ENCODE measurements at regions not wholly inside any gene's neighbourhood (a gene's known extent, or its start where the extent isn't known, plus 50 kb on each side); places are given as distances from the start of the nearest gene placed in this dataset.

- no peak for DNase-seq (ENCODE audit: low spot score)
These were observed 527.6 kb downstream of the MAFB start for GRCh38 chr20:40161391-40161790.

- DNase-seq (ENCODE audit: low spot score): peak; percentile 3
These were observed 528.9 kb downstream of the MAFB start for GRCh38 chr20:40160097-40160550.

DNA sequence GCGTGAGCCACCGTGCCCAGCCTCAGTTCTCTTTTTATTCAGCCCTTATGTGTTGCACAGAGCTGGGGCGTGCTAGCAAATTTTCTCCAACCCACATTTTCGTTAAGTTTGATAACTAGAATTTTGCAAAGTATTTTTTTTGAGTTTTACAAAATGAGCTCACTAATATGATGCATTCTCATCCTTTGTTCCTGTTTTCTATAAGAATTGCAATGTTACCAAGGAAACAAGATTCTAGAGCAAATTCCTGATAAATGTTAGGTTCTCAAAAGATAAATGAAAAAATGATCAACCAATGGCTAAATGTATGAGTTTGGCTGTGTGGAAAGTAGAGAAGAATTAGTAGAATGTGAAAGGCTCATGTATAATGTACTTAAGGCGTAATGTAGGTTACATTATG is 529.8 kb downstream of the MAFB start:
- DNase-seq (ENCODE audit: low spot score): no peak

- DNase-seq (ENCODE audit: low spot score): no peak
These were observed 532.3 kb downstream of the MAFB start for GRCh38 chr20:40156600-40157317.

- DNase-seq (ENCODE audit: low spot score): no peak
These were observed 534.5 kb downstream of the MAFB start for GRCh38 chr20:40154514-40154913.

DNA sequence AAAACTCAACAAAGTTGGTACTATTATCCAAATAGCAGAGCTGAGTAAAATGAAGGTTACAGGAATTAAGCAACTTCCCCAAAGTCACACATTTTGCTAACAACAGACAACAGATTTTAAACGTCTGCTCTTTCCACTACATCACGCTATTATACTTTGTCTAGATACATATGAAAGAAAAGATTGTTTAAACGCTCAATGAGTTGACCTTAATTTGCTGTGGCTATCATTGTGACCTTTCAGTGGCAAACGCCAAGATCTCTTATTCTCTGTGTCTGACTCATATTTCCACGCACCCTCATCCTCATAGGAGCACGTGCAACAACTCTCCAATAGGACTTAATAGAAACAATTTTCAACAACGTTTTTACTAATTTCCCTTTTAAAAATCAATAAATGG is 540.1 kb downstream of the MAFB start:
- no peak for DNase-seq (ENCODE audit: low spot score)

DNA sequence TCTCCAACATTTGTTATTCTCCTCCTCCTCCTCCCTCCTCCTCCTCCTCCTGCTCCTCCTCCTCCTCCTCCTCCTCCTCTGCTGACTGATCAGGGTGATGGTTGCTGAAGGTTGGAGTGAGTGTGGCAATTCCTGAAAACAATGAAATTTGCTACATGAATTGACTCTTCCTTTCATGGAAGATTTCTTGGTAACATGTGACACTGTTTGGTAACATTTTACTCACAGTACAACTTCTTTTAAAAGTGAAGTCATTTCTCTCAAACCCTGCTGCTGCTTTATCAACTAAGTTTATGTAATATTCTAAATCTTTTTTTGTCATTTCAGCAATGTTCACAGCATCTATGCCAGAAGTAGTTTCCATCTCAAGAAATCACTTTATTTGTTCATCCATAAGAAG is 543.0 kb downstream of the MAFB start:
- no peak for DNase-seq (ENCODE audit: low spot score)

- DNase-seq (ENCODE audit: low spot score): no peak
These were observed 544.5 kb downstream of the MAFB start for GRCh38 chr20:40144581-40144980.

DNA sequence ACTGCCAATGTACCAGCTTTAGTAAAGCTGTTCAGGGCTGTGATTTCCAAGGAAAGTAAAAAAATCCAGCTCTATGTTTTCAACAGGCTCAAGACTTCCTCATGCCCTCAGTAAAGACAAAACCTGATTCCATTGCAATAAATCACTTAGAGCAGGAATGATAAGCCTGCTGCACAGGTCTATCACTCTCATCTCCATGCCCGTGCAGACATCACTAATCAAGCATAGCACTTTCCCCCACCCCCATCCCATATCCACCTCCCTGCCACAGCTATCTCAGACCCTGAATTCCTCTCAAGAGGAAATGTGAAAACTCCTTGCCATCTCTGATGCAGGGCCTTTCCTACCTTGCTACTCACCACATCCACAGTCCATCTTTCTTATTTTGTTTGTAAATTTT is 554.9 kb downstream of the MAFB start:
- DNase-seq (ENCODE audit: low spot score): no peak

DNA sequence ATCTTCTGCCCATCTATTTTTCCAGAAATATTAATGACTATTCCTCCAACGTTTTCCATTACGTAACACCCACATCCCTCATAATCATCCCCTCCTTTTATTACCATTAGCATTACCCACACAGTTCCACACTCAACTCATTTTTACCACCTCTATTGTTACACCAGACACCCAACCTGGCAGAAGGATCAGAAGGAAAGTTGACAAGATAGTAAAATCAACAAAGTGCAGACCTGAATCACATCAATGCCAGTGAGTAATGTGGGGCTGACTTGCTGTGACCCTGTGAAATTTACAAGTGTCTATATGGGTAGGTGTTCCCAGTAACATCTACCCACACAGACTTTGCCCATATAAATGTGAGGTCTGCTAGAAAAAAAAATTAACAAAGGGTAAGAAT is 568.2 kb downstream of the MAFB start:
- no peak for DNase-seq (ENCODE audit: low spot score)

DNA sequence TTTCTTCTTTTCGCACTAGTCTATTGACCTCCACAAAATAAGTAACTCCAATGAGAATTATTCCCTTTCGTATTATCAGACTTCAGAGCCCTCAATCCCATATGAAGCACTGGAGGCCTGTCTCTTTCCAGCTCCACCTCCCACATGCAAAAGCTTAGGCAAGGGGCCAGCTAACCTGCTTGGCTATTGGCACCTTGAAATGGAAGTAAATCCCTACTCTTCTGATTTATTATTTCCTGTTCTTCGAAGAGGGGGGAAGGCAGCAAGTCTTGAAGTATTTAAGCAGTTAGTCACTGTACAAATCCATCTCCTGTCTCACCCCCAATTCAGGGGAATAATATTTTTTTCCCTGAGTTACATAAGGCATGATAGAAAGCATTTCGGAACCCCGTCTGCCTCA is 577.8 kb downstream of the MAFB start:
- DNase-seq (ENCODE audit: low spot score): no peak

GRCh38 chr20:40110311-40110831 is 578.7 kb downstream of the MAFB start:
- no peak for DNase-seq (ENCODE audit: low spot score)

- DNase-seq (ENCODE audit: low spot score): no peak
These were observed 579.9 kb downstream of the MAFB start for GRCh38 chr20:40109136-40109535.

- no peak for DNase-seq (ENCODE audit: low spot score)
These were observed 580.7 kb downstream of the MAFB start for GRCh38 chr20:40108321-40108720.

GRCh38 chr20:40104959-40105358 is 584.1 kb downstream of the MAFB start:
- no peak for DNase-seq (ENCODE audit: low spot score)

DNA sequence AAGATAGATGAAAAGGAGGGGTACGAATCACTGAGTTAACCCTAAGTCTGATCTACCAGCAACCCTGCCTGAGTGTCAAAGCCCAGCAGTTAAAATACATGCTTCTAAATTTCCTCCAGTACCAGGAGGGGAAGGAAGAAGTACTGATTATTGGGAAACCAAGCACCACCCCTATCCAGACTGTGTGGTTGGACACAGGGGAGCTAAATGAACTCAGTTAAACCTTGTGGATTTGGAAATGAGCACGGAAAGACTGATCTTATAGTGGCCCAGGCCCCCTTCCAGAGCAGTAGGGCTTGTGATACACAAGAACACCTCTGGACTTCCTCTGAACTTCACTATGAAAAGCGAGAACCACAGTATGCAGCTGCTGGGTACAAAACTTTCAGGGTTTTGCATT is 585.6 kb downstream of the MAFB start:
- no peak for DNase-seq (ENCODE audit: low spot score)

- DNase-seq (ENCODE audit: low spot score): no peak
These were observed 587.5 kb downstream of the MAFB start for GRCh38 chr20:40101560-40101959.

DNA sequence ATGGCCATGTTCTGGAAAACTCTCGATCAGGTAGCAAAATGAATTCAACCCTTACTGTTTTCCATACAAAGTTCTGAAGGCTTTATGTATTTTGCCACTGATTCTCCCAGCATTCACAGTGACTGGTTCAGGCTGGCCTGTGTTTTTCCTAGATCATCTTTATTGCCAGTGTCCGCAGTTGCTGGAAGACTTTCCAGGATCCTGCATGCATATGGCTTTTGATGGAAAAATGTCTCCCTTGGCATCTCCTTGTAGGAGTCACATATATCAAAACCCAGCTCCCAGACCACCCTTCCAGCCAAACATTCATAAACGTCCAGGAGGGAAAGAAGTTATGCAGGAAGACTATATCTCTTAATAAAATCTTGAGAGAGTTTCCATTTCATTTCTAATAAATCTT is 588.8 kb downstream of the MAFB start:
- no peak for DNase-seq (ENCODE audit: low spot score)

DNA sequence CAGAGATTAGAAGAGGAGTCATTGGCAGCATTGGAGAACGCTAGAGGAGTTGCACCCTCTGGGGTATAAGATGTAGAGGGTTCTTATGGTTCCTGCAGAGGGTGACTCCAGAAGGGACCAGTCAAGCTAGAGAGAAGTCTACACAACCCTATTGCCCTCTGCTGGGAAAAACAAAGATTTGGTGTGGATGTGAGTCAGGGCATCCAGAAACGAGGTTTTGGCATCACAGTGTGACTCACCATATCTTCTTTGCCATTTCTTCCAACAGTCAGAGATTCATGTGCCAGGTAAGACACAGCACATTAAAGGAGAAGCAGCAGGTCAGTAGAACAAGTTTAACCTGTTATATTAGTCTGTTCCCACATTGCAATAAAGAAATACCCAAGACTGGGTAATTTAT is 598.8 kb downstream of the MAFB start:
- no peak for DNase-seq (ENCODE audit: low spot score)

- DNase-seq (ENCODE audit: low spot score): no peak
These were observed 601.5 kb downstream of the MAFB start for GRCh38 chr20:40087496-40087895.

DNA sequence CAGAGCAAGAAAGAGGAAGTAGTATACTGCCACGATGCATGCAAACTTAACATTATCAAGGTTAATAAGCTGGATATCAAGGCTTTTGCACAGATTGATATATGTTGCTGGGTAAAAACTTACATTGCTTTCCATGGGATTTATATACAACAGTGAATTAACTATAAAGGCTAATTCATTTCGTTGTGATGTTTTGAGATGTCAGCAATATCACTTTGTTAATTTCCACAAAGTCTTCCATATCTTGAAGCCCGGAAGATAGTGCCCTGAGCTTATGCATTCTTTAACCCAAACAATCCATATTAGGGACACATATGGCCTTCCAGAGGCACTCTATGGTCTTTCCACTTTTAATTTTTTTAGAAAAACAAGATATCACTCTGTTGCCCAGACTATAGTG is 603.5 kb downstream of the MAFB start:
- DNase-seq (ENCODE audit: low spot score): no peak

DNA sequence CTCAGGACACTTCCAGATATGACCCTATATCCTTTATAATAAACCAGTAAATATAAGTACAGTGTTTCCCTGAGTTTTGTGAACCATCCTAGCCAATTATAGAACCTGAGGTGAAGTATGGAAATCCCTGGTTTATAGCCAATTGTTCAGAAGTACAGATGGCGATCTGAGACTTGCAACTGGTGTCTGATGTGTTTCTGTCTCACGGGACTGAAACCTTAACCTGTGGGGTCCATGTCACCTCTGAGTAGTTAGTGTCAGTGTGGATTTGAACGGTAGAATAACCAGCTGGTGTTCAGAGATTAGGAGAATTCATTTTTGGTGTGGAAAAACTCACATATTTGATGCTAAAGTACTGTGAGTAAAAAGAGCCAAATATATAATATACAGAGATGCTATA is 606.6 kb downstream of the MAFB start:
- no peak for DNase-seq (ENCODE audit: low spot score)

DNA sequence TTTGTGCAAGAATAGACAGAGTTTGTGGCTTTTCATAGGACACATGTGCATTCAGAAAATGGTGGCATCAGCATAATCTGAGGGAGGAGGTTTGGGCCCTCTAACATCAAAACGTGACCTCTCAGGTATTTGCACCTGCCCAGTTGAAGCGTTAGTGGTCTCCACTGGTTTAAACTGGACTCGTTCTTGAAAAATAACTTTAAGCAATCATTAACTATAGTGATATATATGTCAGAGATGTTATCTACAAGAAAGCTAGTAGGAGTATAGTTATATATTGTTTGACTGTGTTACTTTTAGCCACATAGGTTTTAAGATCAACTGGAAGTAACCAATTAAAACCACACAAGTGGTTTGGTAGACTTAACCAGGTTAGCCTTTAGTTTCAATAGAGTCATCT is 607.4 kb downstream of the MAFB start:
- no peak for DNase-seq (ENCODE audit: low spot score)

- DNase-seq (ENCODE audit: low spot score): no peak
These were observed 608.9 kb downstream of the MAFB start for GRCh38 chr20:40080041-40080652.

Measured in hepatic stellate cell (primary cell).